ENCODE measurements at regions not wholly inside any gene's neighbourhood (a gene's known extent, or its start where the extent isn't known, plus 50 kb on each side); places are given as distances from the start of the nearest gene placed in this dataset.

GRCh38 chrX:39846460-39846859, 251.3 kb downstream of the BCOR start:
- TF ChIP-seq CTCF (conservative IDR thresholded peaks at IDR 0.05; ENCODE audit: low read depth, low read length) (no peak), MXI1 (IDR thresholded peaks at IDR 0.05; ENCODE audit: borderline replicate concordance, low read depth, low read length) (no peak), BHLHE40 (IDR thresholded peaks at IDR 0.05; ENCODE audit: low read depth, low read length) (no peak), POLR2A (IDR thresholded peaks at IDR 0.05; ENCODE audit: low read depth, low read length) (no peak), MAFK (IDR thresholded peaks at IDR 0.05; ENCODE audit: low read depth, low read length) (no peak), FOS (IDR thresholded peaks at IDR 0.05; ENCODE audit: low read depth, low read length) (no peak)

Data from IMR-90 (cell line).